Colonic mucosa (tissue), 4 donors: ENCODE measurements at regions not wholly inside any gene's neighbourhood (a gene's known extent, or its start where the extent isn't known, plus 50 kb on each side); places are given as distances from the start of the nearest gene placed in this dataset.

ENCODE experiments used
- DNase-seq: peaks from one replicate; pipeline ENCODE4 v3.0.0-alpha.2; 2020
- H3K27ac ChIP-seq: fragments of 200-600 bp; one replicate; pipeline ENCODE4 v1.8.0; 2021
- H3K27me3 ChIP-seq: fragments of 200-600 bp; one replicate; pipeline ENCODE4 v1.8.0; 2021
- H3K36me3 ChIP-seq: fragments of 200-600 bp; one replicate; pipeline ENCODE4 v1.8.0; 2021
- H3K4me1 ChIP-seq: fragments of 200-600 bp; one replicate; pipeline ENCODE4 v1.8.0; 2021; ENCODE audit warnings: mild to moderate bottlenecking
- H3K4me3 ChIP-seq: fragments of 200-600 bp; one replicate; pipeline ENCODE4 v1.8.0; 2021
- H3K9ac ChIP-seq, 2 donors: one replicate each; pipeline ENCODE4 v1.7.0; 2013; ENCODE audit warnings: control low read depth in 2 of 2, low read depth in 2 of 2, low read length in 2 of 2
- H3K9me3 ChIP-seq: fragments of 200-600 bp; one replicate; pipeline ENCODE4 v1.8.0; 2021
- intact Hi-C: fragments of 100-400 bp; cut with DNase I; formaldehyde crosslinking; loops from one replicate; pipeline ENCODE4 v1.14.1; 2022
- TF ChIP-seq, protein P1 (sequence below): fragments of 200-600 bp; IDR thresholded peaks from one replicate; pipeline ENCODE4 v1.8.0; 2022; ENCODE audit warnings: antibody characterized with exemption, mild to moderate bottlenecking
- donor health status: healthy.
- donor health status: DM: no; HTN: no; CAD: no.
- donor health status: DM: no; HTN: no; CAD: no.

- Histone ChIP-seq H3K4me1 (no peaks in the 10 kb centered on the region), H3K9me3 (no peaks in the 10 kb centered on the region), H3K4me3 (no peak overlapping the region), H3K36me3 (no peaks in the 10 kb centered on the region), H3K9ac (no peak overlapping the region), H3K27me3 (no peaks in the 10 kb centered on the region), H3K27ac (no peak overlapping the region)
- no peak for DNase-seq
- TF ChIP-seq, protein P1, sequence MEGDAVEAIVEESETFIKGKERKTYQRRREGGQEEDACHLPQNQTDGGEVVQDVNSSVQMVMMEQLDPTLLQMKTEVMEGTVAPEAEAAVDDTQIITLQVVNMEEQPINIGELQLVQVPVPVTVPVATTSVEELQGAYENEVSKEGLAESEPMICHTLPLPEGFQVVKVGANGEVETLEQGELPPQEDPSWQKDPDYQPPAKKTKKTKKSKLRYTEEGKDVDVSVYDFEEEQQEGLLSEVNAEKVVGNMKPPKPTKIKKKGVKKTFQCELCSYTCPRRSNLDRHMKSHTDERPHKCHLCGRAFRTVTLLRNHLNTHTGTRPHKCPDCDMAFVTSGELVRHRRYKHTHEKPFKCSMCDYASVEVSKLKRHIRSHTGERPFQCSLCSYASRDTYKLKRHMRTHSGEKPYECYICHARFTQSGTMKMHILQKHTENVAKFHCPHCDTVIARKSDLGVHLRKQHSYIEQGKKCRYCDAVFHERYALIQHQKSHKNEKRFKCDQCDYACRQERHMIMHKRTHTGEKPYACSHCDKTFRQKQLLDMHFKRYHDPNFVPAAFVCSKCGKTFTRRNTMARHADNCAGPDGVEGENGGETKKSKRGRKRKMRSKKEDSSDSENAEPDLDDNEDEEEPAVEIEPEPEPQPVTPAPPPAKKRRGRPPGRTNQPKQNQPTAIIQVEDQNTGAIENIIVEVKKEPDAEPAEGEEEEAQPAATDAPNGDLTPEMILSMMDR, result no peak
- intact Hi-C loops, result no loop called here
Measured at GRCh38 chr3:98986073-98986472, 84.6 kb upstream of the DCBLD2 start.

DNA sequence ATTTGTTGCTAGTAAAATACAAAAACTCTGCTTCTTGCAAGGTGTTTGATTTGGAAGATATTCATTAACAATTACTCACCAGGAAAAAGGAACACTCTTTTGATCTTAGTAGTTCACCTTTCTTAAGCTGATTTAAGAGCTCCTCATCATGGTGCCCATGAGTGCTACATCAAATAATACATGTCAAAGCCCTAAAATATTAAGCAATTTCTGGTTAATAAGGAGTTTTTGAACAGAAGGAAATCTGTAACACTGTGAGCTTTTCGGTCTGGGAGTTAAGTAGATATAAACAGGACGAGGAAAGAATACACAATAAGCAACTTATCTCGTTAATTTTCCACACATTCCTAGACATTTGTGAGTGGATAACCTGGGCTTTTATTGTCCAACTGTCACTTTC, 83.9 kb upstream of the DCBLD2 start:
- intact Hi-C loops, result no loop called here
- H3K9me3 ChIP-seq, result no peaks in the 10 kb centered on the region
- no peaks in the 10 kb centered on the region for H3K36me3 ChIP-seq
- H3K27ac ChIP-seq, result no peak overlapping the region
- H3K4me3 ChIP-seq, result no peak overlapping the region
- H3K4me1 ChIP-seq, result no peaks in the 10 kb centered on the region
- no peak overlapping the region for H3K9ac ChIP-seq
- no peak for DNase-seq
- H3K27me3 ChIP-seq, result no peaks in the 10 kb centered on the region
- TF ChIP-seq, protein P1, result no peak

GRCh38 chr3:98984024-98984423, 82.5 kb upstream of the DCBLD2 start:
- no peak overlapping the region for H3K4me3 ChIP-seq
- H3K27ac ChIP-seq, result no peak overlapping the region
- no peaks in the 10 kb centered on the region for H3K9me3 ChIP-seq
- TF ChIP-seq, protein P1, result no peak
- intact Hi-C loops, result no loop called here
- DNase-seq, result no peak
- no peaks in the 10 kb centered on the region for H3K36me3 ChIP-seq
- no peak overlapping the region for H3K9ac ChIP-seq
- no peaks in the 10 kb centered on the region for H3K27me3 ChIP-seq
- no peaks in the 10 kb centered on the region for H3K4me1 ChIP-seq

DNA sequence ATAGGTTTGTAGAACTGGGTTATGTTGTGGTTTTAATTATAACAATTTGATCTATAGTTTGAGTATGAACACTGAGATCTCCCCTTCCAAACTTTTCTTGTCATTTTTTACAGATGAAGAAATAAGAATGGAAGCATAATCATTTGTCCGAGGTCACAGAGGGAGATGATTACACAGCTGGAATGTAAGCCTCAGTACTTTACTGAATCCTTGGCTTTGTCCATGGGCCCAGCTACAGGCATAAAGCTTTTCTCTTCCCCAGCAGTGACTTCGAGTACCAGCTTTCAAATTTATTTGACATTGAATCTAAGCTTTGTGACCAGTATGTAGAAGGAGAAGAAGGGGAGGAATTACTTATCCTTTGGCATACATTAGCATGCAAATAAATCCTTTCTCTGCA, 80.9 kb upstream of the DCBLD2 start:
- intact Hi-C loops, result no loop called here

DNA sequence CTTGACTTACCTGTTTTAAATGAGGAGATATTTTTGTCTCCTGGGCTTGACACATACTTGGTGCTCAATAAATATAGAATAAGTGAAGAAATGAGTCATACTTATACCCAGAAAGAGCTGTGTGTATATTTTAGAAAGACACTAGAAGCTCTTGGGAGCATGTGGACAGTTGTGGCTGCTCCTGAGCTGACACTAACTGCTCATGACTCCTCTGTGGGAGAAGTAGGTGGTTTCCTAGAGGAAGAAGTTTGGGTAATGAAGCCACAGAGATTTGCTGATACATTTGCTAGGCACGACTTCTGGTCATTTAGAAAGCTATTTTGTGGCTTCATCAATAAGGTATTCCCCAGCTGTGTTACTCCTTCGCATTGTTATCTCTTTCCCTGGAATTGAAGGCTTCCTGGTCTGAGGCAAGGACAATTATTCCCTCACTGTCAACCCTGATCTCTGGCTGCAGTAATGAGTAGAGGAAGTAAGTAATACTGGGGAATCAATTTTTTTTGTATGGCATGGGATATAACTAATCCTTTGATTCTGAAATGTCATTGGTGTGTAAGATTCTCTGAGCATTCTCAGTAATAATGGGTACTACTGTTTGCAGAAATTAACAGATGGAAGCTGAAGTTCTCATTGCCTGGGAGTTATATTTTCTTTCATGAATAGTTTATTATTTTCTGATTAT, 79.6 kb upstream of the DCBLD2 start:
- Histone ChIP-seq H3K4me1 (no peaks in the 10 kb centered on the region), H3K9ac (no peak overlapping the region), H3K9me3 (no peaks in the 10 kb centered on the region), H3K27ac (no peak overlapping the region), H3K4me3 (no peak overlapping the region), H3K27me3 (no peaks in the 10 kb centered on the region), H3K36me3 (no peaks in the 10 kb centered on the region)
- no peak for DNase-seq
- intact Hi-C loops, result no loop called here
- TF ChIP-seq, protein P1, result no peak

More for the DNA sequence above, 80.9 kb upstream of the DCBLD2 start:
- no peak overlapping the region for H3K9ac ChIP-seq
- no peak for DNase-seq
- no peaks in the 10 kb centered on the region for H3K36me3 ChIP-seq
- H3K27ac ChIP-seq, result no peak overlapping the region
- TF ChIP-seq, protein P1, result no peak
- no peaks in the 10 kb centered on the region for H3K9me3 ChIP-seq
- H3K4me3 ChIP-seq, result no peak overlapping the region
- H3K4me1 ChIP-seq, result no peaks in the 10 kb centered on the region
- no peaks in the 10 kb centered on the region for H3K27me3 ChIP-seq
